Sigmoid colon (tissue), 6 donors: ENCODE measurements at regions not wholly inside any gene's neighbourhood (a gene's known extent, or its start where the extent isn't known, plus 50 kb on each side); places are given as distances from the start of the nearest gene placed in this dataset.

Source experiments
- DNase-seq: peaks from one replicate; pipeline ENCODE4 v3.0.0-alpha.2; 2019
- H3K27ac ChIP-seq, 4 donors: fragments of 200-600 bp; sonication (generic); one replicate each; pipeline ENCODE4 v1.5.1; 2016 to 2019; ENCODE audit warnings: mild to moderate bottlenecking in 1 of 4
- H3K27me3 ChIP-seq, 3 donors: fragments of 200-600 bp; sonication (generic); one replicate each; pipeline ENCODE4 v1.5.1; 2019; ENCODE audit warnings: mild to moderate bottlenecking in 1 of 3
- H3K36me3 ChIP-seq, 4 donors: fragments of 200-600 bp; sonication (generic); one replicate each; pipeline ENCODE4 v1.5.1; 2016 to 2019
- H3K4me1 ChIP-seq, 4 donors: fragments of 200-600 bp; sonication (generic); one replicate each; pipeline ENCODE4 v1.5.1; 2017 to 2019
- H3K4me3 ChIP-seq, 4 donors: fragments of 200-600 bp; sonication (generic); one replicate each; pipeline ENCODE4 v1.5.1; 2017 to 2019; ENCODE audit warnings: mild to moderate bottlenecking in 2 of 4, moderate library complexity in 1 of 4
- H3K9me3 ChIP-seq, 4 donors: fragments of 200-600 bp in 3 of 4; sonication (generic) in 3 of 4; one replicate each; pipeline versions ENCODE4 v1.5.1 to v1.6.1; 2013 to 2019
- CTCF ChIP-seq, 4 experiments: fragments of 450-650 bp in 3 of 4; fragments of 200-600 bp in 1 of 4; IDR thresholded peaks; one replicate each; pipeline ENCODE4 v1.5.1; 2016 to 2019; ENCODE audit warnings: antibody characterized with exemption in 4 of 4, mild to moderate bottlenecking in 3 of 4, moderate library complexity in 2 of 4
- EP300 ChIP-seq, 4 donors: sonication (generic); formaldehyde crosslinking; IDR thresholded peaks; one replicate each; pipeline ENCODE4 v1.6.1; 2017; ENCODE audit warnings: antibody characterized with exemption in 4 of 4
- POLR2A ChIP-seq, 2 donors: fragments of 450-650 bp; IDR thresholded peaks; one replicate each; pipeline ENCODE4 v1.6.1; 2016; ENCODE audit warnings: antibody characterized with exemption in 2 of 2, mild to moderate bottlenecking in 2 of 2, moderate library complexity in 2 of 2
- POLR2AphosphoS5 ChIP-seq, 4 donors: sonication (generic); formaldehyde crosslinking; IDR thresholded peaks; one replicate each; pipeline ENCODE4 v1.6.1; 2017; ENCODE audit warnings: antibody characterized with exemption in 4 of 4
- WGBS, 2 donors: extraction: QIAGEN DNeasy Blood & Tissue Kit; methylation state at CpG; one replicate each; pipeline ENCODE4 v1.1.7; 2013; 5-methylcytosine and 5-hydroxymethylcytosine counted together
- intact Hi-C: fragments of 100-400 bp; cut with DNase I; formaldehyde crosslinking; loops from one replicate; pipeline ENCODE4 v1.15.1; 2023
- donor health status: healthy with polysubstance abuse.
- donor health status: healthy.

GRCh38 chr1:4002061-4002521, 102.0 kb upstream of the C1orf174 start:
- peak; percentile 56 for DNase-seq
- Histone ChIP-seq H3K4me1 (no peaks in the 10 kb centered on the region), H3K4me3 (no peak overlapping the region), H3K27me3 (peaks cover 0 to 32% (median 11%) of the 10 kb centered on the region in 3 donors), H3K36me3 (no peaks in the 10 kb centered on the region), H3K27ac (no peak overlapping the region), H3K9me3 (no peaks in the 10 kb centered on the region)
- TF ChIP-seq POLR2AphosphoS5 (IDR thresholded peaks at IDR 0.05) = no peak
- TF ChIP-seq CTCF (IDR thresholded peaks at IDR 0.05) = no peak
- no peak for TF ChIP-seq EP300 (IDR thresholded peaks at IDR 0.05)
- 80 to 81% methylated on average over 13 of the region's 13 CpGs for WGBS, 2 donors
- intact Hi-C loops = no loop called here

GRCh38 chr1:4002741-4003140, 102.7 kb upstream of the C1orf174 start:
- Histone ChIP-seq H3K27ac (no peak overlapping the region), H3K4me3 (no peak overlapping the region), H3K27me3 (peaks cover 0 to 32% (median 11%) of the 10 kb centered on the region in 3 donors), H3K4me1 (no peaks in the 10 kb centered on the region), H3K36me3 (no peaks in the 10 kb centered on the region), H3K9me3 (peaks cover 0 to 3% (median under 1%) of the 10 kb centered on the region in 4 donors)
- 71 to 75% methylated on average over 10 of the region's 10 CpGs for WGBS, 2 donors
- intact Hi-C loops = no loop called here
- DNase-seq = peak; percentile 28
- no peak for TF ChIP-seq POLR2A (IDR thresholded peaks at IDR 0.05)
- TF ChIP-seq EP300 (IDR thresholded peaks at IDR 0.05) = no peak
- TF ChIP-seq POLR2AphosphoS5 (IDR thresholded peaks at IDR 0.05) = no peak
- TF ChIP-seq CTCF (IDR thresholded peaks at IDR 0.05) = no peak

GRCh38 chr1:4003846-4004505, 103.9 kb upstream of the C1orf174 start:
- Histone ChIP-seq H3K4me3 (no peak overlapping the region), H3K4me1 (no peaks in the 10 kb centered on the region), H3K27ac (no peak overlapping the region), H3K27me3 (peaks cover 0 to 28% (median 11%) of the 10 kb centered on the region in 3 donors), H3K9me3 (peaks cover 0 to 6% (median 2%) of the 10 kb centered on the region in 4 donors), H3K36me3 (no peaks in the 10 kb centered on the region)
- TF ChIP-seq POLR2AphosphoS5 (IDR thresholded peaks at IDR 0.05) = no peak
- no peak for TF ChIP-seq CTCF (IDR thresholded peaks at IDR 0.05)
- no peak for TF ChIP-seq EP300 (IDR thresholded peaks at IDR 0.05)
- WGBS, 2 donors = 80 to 85% methylated on average over 20 of the region's 20 CpGs
- no peak for DNase-seq
- intact Hi-C loops = no loop called here

GRCh38 chr1:4004635-4005430, 104.8 kb upstream of the C1orf174 start:
- no peak for DNase-seq
- peaks cover 0 to 6% (median 2%) of the 10 kb centered on the region in 4 donors for H3K9me3 ChIP-seq
- no peaks in the 10 kb centered on the region for H3K36me3 ChIP-seq
- H3K27me3 ChIP-seq = peaks cover 0 to 24% (median 11%) of the 10 kb centered on the region in 3 donors
- H3K4me3 ChIP-seq = no peak overlapping the region
- TF ChIP-seq POLR2AphosphoS5 (IDR thresholded peaks at IDR 0.05) = no peak
- TF ChIP-seq POLR2A (IDR thresholded peaks at IDR 0.05) = no peak
- TF ChIP-seq EP300 (IDR thresholded peaks at IDR 0.05) = no peak
- no peak for TF ChIP-seq CTCF (IDR thresholded peaks at IDR 0.05)
- intact Hi-C loops = no loop called here
- H3K27ac ChIP-seq = no peak overlapping the region
- WGBS, 2 donors = 72 to 77% methylated on average over 17 of the region's 17 CpGs
- H3K4me1 ChIP-seq = no peaks in the 10 kb centered on the region
